Endodermal cell (in vitro differentiated cells): ENCODE measurements at regions not wholly inside any gene's neighbourhood (a gene's known extent, or its start where the extent isn't known, plus 50 kb on each side); places are given as distances from the start of the nearest gene placed in this dataset.

Source experiments
- DNase-seq: peaks from one replicate; pipeline ENCODE4 v3.0.0-alpha.2; 2017
- H3K27ac ChIP-seq: 2 replicates; pipeline ENCODE4 v1.5.1; 2013; ENCODE audit warnings: mild to moderate bottlenecking, low read depth, low read length, moderate library complexity
- H3K27me3 ChIP-seq: 2 replicates; pipeline ENCODE4 v1.6.1; 2013; ENCODE audit warnings: mild to moderate bottlenecking, low read length, moderate library complexity; ENCODE audit not compliant: insufficient read depth, control insufficient read depth, poor library complexity, severe bottlenecking
- H3K36me3 ChIP-seq: 2 replicates; pipeline ENCODE4 v1.7.0; 2013; ENCODE audit warnings: mild to moderate bottlenecking, low read length, moderate library complexity; ENCODE audit not compliant: control insufficient read depth, insufficient read depth
- H3K4me1 ChIP-seq: one replicate; pipeline ENCODE4 v1.7.0; 2013; ENCODE audit warnings: low read length; ENCODE audit not compliant: control insufficient read depth, insufficient read depth
- H3K4me3 ChIP-seq: 2 replicates; pipeline ENCODE4 v1.5.1; 2013; ENCODE audit warnings: mild to moderate bottlenecking, low read length, moderate library complexity
- H3K9ac ChIP-seq: 2 replicates; pipeline ENCODE4 v1.6.1; 2013; ENCODE audit warnings: mild to moderate bottlenecking, low read length, moderate library complexity; ENCODE audit not compliant: poor library complexity, severe bottlenecking; ENCODE audit errors: extremely low read depth
- H3K9me3 ChIP-seq: 2 replicates; pipeline ENCODE4 v1.6.1; 2013; ENCODE audit warnings: mild to moderate bottlenecking, low read length, moderate library complexity; ENCODE audit not compliant: control insufficient read depth
- H3K27ac Mint-ChIP-seq: 2 replicates; pipeline ENCODE4 v1.8.0; 2020; ENCODE audit warnings: mixed read lengths
- H3K27me3 Mint-ChIP-seq: 2 replicates; pipeline ENCODE4 v1.8.0; 2021; ENCODE audit warnings: mild to moderate bottlenecking, mixed read lengths; ENCODE audit not compliant: insufficient read depth
- H3K36me3 Mint-ChIP-seq: 2 replicates; pipeline ENCODE4 v1.8.0; 2020; ENCODE audit warnings: low read depth, mixed read lengths
- H3K4me1 Mint-ChIP-seq: 2 replicates; pipeline ENCODE4 v1.8.0; 2020; ENCODE audit warnings: mixed read lengths
- H3K4me3 Mint-ChIP-seq: 2 replicates; pipeline ENCODE4 v1.8.0; 2020; ENCODE audit warnings: mild to moderate bottlenecking, moderate library complexity, mixed read lengths
- H3K9me3 Mint-ChIP-seq: 2 replicates; pipeline ENCODE4 v1.8.0; 2020; ENCODE audit warnings: mild to moderate bottlenecking, mixed read lengths
- WGBS, 2 experiments: methylation state at CpG; one replicate each; pipeline versions ENCODE4 v1.1.5 to v1.1.7; 2013; ENCODE audit warnings: missing lambda C conversion rate in 2 of 2, mixed read lengths in 1 of 2; ENCODE audit not compliant: insufficient coverage in 1 of 2, insufficient read length in 1 of 2; 5-methylcytosine and 5-hydroxymethylcytosine counted together
- TF ChIP-seq, protein P1 (sequence below): fragments of 200-600 bp; sonication (generic); conservative IDR thresholded peaks from 2 replicates; pipeline ENCODE4 v1.5.0; 2021; ENCODE audit warnings: antibody characterized with exemption, mild to moderate bottlenecking

DNA sequence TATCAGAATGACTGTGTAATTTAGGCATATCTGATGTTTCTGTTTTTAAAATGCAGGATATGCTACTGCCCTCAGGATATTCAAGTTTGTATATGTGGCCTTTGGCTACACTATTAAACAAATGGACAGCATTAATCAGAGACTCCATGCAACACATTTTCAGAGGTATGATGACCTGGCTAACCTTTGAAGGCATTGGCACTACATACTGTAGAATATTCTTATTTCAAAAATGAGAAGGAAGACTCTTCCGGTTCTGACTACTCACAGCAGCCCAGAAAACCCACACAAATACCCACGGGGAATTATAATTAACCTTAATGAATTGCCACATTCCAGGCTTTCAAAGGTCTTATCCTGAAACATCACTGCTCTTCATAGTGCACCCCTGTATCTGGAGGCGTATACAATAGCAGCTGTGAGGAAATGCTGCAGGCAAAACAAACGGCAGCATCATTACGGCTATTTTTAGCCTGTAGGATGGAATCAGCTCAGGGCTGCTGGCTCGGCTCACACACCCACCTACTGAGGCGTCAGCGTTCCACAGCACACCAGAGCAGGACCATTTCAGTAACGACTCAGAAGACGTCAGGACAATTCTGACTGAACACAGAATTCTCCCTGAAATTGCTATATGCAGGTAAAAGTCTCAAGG lies 648.5 kb downstream of the RPS29 start:
- Mint-ChIP-seq H3K4me1 (no peaks in the 10 kb centered on the region), H3K27me3 (no peaks in the 10 kb centered on the region), H3K9me3 (no peaks in the 10 kb centered on the region), H3K27ac (no peak overlapping the region), H3K4me3 (no peak overlapping the region), H3K36me3 (no peaks in the 10 kb centered on the region)
- Histone ChIP-seq H3K4me3 (no peak overlapping the region), H3K36me3 (no peaks in the 10 kb centered on the region), H3K27me3 (no peaks in the 10 kb centered on the region), H3K9me3 (no peaks in the 10 kb centered on the region), H3K27ac (no peak overlapping the region), H3K4me1 (no peaks in the 10 kb centered on the region), H3K9ac (no peak overlapping the region)
- 88 to 91% methylated on average over 9 to 10 of the region's 10 CpGs for WGBS, 2 experiments
- DNase-seq, result no peak
- TF ChIP-seq, protein P1, sequence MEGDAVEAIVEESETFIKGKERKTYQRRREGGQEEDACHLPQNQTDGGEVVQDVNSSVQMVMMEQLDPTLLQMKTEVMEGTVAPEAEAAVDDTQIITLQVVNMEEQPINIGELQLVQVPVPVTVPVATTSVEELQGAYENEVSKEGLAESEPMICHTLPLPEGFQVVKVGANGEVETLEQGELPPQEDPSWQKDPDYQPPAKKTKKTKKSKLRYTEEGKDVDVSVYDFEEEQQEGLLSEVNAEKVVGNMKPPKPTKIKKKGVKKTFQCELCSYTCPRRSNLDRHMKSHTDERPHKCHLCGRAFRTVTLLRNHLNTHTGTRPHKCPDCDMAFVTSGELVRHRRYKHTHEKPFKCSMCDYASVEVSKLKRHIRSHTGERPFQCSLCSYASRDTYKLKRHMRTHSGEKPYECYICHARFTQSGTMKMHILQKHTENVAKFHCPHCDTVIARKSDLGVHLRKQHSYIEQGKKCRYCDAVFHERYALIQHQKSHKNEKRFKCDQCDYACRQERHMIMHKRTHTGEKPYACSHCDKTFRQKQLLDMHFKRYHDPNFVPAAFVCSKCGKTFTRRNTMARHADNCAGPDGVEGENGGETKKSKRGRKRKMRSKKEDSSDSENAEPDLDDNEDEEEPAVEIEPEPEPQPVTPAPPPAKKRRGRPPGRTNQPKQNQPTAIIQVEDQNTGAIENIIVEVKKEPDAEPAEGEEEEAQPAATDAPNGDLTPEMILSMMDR, result no peak

DNA sequence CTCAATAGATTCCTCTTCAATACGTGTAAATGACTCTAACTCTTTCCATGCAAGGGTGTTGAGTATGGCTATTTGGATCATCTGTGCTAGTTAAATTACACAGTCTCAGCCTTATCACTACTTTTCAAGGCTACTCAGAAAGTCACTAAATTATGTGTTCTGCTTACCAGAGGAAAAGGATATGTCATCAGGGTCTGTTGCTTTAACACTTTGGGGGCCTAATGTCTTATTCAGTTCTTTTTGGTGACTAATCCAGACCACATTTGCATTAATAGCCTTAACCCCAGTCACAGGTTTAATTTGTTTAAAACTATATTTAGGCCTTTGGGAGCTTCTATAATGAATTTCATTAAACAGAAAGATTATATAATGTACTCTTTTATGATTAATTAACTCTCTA lies 649.3 kb downstream of the RPS29 start:
- Histone ChIP-seq H3K9ac (no peak overlapping the region), H3K9me3 (no peaks in the 10 kb centered on the region), H3K27me3 (no peaks in the 10 kb centered on the region), H3K4me1 (no peaks in the 10 kb centered on the region), H3K27ac (no peak overlapping the region), H3K36me3 (no peaks in the 10 kb centered on the region), H3K4me3 (no peak overlapping the region)
- Mint-ChIP-seq H3K4me1 (no peaks in the 10 kb centered on the region), H3K27me3 (peaks cover 4% of the 10 kb centered on the region), H3K36me3 (no peaks in the 10 kb centered on the region), H3K27ac (no peak overlapping the region), H3K4me3 (no peak overlapping the region), H3K9me3 (no peaks in the 10 kb centered on the region)
- TF ChIP-seq, protein P1, result no peak
- no CpG with 5 or more reads among the region's 1 CpG for WGBS, 2 experiments
- DNase-seq, result no peak

DNA sequence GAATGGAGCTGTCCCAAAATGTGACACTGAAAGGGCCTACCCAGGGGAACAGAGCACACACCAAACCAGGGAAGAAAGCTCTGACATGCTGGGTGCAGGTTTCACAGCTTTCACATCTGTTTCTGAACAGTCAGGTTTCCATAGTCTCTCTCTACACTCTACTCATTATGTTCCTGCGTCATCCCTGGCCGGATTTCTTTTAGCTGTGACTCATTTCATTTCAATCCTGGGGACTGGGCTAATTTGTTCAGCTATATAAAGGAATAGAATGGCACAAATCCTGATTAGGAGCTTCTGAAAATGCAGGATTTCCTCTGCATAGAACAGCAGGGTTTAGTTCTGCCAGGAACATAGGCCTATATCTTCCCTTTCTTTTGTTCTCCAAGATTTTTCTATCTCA lies 649.8 kb downstream of the RPS29 start:
- Mint-ChIP-seq H3K36me3 (no peaks in the 10 kb centered on the region), H3K27me3 (peaks cover 6% of the 10 kb centered on the region), H3K27ac (no peak overlapping the region), H3K4me1 (no peaks in the 10 kb centered on the region), H3K9me3 (no peaks in the 10 kb centered on the region), H3K4me3 (no peak overlapping the region)
- H3K27ac ChIP-seq, result no peak overlapping the region
- DNase-seq, result no peak
- H3K9ac ChIP-seq, result no peak overlapping the region
- H3K27me3 ChIP-seq, result peaks cover 2% of the 10 kb centered on the region
- no peak overlapping the region for H3K4me3 ChIP-seq
- no peaks in the 10 kb centered on the region for H3K4me1 ChIP-seq
- WGBS, 2 experiments, result 87 to 92% methylated on average over 2 of the region's 2 CpGs
- H3K36me3 ChIP-seq, result no peaks in the 10 kb centered on the region
- TF ChIP-seq, protein P1, result no peak
- H3K9me3 ChIP-seq, result no peaks in the 10 kb centered on the region
